Natural killer cell treated with Interleukin-12 subunit alpha and Interleukin-12 subunit beta and Interleukin-15 and Interleukin-18, amount 100 ng/mL, for 72 hours (primary cell): ENCODE measurements at regions not wholly inside any gene's neighbourhood (a gene's known extent, or its start where the extent isn't known, plus 50 kb on each side); places are given as distances from the start of the nearest gene placed in this dataset.

Experiments used
- ATAC-seq, 2 donors: fragments of 150-1000 bp; cut with Tn5 transposase in 1 of 2; sonication (Bioruptor Pico), chemical (Tn5 transposase) in 1 of 2; 2 replicates each; pipeline ENCODE4 v1.10.0; 2021
- DNase-seq: peaks from one replicate; pipeline ENCODE4 v3.0.0; 2022; ENCODE audit warnings: low spot score
- H3K27ac Mint-ChIP-seq, 2 donors: 1 replicate in 1 of 2; 2 replicates in 1 of 2; pipeline ENCODE4 v1.8.0; 2022; ENCODE audit warnings: mixed read lengths in 2 of 2, mild to moderate bottlenecking in 1 of 2, moderate library complexity in 1 of 2
- H3K27me3 Mint-ChIP-seq, 2 donors: 1 replicate in 1 of 2; 2 replicates in 1 of 2; pipeline ENCODE4 v1.8.0; 2022; ENCODE audit warnings: mixed read lengths in 2 of 2
- H3K36me3 Mint-ChIP-seq: one replicate; pipeline ENCODE4 v1.8.0; 2022; ENCODE audit warnings: mixed read lengths
- H3K4me1 Mint-ChIP-seq, 2 donors: 1 replicate in 1 of 2; 2 replicates in 1 of 2; pipeline ENCODE4 v1.8.0; 2022; ENCODE audit warnings: low read depth in 2 of 2, mixed read lengths in 2 of 2, mild to moderate bottlenecking in 1 of 2
- H3K4me3 Mint-ChIP-seq: one replicate; pipeline ENCODE4 v1.8.0; 2022; ENCODE audit warnings: mixed read lengths
- H3K9me3 Mint-ChIP-seq: 2 replicates; pipeline ENCODE4 v1.8.0; 2022; ENCODE audit warnings: mixed read lengths

DNA sequence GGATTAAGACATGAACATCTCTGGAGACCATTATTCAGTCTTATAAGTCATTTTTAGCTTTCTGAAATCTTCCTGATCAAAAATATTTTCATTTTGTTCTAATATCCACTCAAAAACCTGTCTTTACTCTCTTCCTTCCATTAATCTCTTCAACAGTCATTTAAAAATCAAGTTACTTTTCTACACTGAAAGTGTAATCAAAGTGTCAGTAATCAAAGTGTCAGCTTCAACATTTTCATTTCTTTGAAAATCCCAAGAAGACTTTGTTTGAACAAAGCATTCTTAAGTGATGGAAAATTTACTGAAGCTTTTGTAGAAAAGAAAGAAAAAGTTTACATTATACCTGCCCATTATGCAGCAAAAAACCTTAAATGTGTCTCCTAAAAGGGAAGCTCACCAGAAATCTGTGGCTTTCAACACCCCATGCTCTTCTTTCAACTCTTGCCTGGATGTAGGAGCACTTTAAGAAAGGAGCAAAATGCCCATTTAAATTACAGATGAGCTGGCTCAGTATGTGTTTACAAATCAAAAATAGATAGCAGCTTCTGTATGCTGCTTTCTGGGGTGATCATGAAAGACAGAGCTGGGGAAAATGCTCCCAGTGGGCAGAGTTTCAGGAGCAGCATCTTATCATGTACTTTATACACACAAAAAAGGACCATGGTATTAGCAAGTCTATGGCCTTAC lies 260.8 kb upstream of the NCAM2 start:
- no peak overlapping the region for H3K27ac Mint-ChIP-seq
- no peaks in the 10 kb centered on the region for H3K27me3 Mint-ChIP-seq
- peaks cover 16% of the 10 kb centered on the region for H3K36me3 Mint-ChIP-seq
- no peak overlapping the region for H3K4me3 Mint-ChIP-seq
- H3K9me3 Mint-ChIP-seq, result peaks cover 17% of the 10 kb centered on the region
- no peaks in the 10 kb centered on the region for H3K4me1 Mint-ChIP-seq
- no peak for ATAC-seq
- DNase-seq, result no peak

DNA sequence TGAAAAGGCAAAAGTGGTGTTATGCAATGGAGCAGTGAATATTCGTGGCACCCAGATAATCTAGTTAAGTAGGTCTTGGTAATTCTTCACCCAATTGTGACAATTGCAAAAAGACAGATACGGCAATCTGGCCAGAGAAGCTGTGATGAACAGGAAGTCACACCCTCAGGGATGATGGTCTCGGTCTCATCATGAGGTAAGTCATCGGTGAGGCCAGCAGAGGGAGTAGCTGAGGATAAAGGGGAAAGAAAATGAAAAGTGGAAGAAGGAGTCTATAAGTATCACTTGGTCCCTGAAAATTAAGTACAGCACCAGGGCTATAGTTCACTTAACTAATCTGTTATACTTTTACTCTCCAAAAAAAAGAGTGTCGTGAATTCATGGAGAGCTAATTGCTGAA lies 258.8 kb upstream of the NCAM2 start:
- DNase-seq (no peak), ATAC-seq (no peak)
- Mint-ChIP-seq H3K36me3 (peaks cover 16% of the 10 kb centered on the region), H3K4me3 (no peak overlapping the region), H3K4me1 (no peaks in the 10 kb centered on the region), H3K27ac (no peak overlapping the region), H3K27me3 (no peaks in the 10 kb centered on the region), H3K9me3 (peaks cover 17% of the 10 kb centered on the region)

DNA sequence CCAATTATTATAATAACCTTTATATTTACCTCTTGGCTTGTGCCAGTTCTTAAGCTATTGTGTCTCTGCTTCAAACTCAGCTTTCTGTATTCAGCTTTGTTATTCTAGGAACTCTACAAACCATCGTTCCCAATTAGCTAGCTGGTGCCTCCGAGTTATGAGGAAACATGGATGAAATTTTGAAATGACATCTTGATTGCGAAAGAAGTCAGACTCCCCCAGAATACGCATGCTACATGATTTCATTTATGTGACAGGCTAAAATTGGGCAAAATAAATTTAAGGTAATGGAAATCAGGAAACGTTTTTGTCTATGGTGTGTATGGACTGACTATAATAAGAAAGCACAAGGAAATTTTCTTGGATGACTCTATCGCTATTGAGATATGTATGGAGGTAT lies 256.8 kb upstream of the NCAM2 start:
- H3K36me3 Mint-ChIP-seq, result peaks cover 16% of the 10 kb centered on the region
- ATAC-seq, result no peak

DNA sequence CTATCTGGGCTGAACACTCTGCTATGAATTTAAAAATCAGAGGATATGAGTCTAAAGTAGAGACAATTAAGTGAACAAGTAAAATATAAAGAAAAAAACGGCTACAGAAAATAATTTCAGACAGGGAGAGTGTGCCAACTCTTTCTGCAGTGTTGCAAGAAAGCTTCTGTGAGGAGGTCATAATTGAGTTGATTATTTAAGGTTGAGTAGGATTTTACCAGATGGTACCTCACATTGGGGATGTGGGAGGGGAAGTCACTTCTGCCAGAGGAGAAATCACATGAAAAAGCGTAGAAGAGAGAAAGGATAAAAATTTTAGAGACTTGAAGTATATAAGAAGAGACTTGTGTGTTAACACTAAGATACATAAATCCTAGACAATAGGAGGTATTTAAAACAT lies 238.0 kb upstream of the NCAM2 start:
- H3K9me3 Mint-ChIP-seq, result peaks cover 3% of the 10 kb centered on the region
- DNase-seq, result no peak
- H3K27ac Mint-ChIP-seq, result no peak overlapping the region
- peaks cover 4% of the 10 kb centered on the region for H3K36me3 Mint-ChIP-seq
- ATAC-seq, result no peak
- H3K4me3 Mint-ChIP-seq, result no peak overlapping the region
- no peaks in the 10 kb centered on the region for H3K4me1 Mint-ChIP-seq
- no peaks in the 10 kb centered on the region for H3K27me3 Mint-ChIP-seq

More for the DNA sequence above, 256.8 kb upstream of the NCAM2 start:
- Mint-ChIP-seq H3K27ac (no peak overlapping the region), H3K4me1 (no peaks in the 10 kb centered on the region), H3K9me3 (peaks cover 22% of the 10 kb centered on the region), H3K4me3 (no peak overlapping the region), H3K27me3 (no peaks in the 10 kb centered on the region)
- no peak for DNase-seq

DNA sequence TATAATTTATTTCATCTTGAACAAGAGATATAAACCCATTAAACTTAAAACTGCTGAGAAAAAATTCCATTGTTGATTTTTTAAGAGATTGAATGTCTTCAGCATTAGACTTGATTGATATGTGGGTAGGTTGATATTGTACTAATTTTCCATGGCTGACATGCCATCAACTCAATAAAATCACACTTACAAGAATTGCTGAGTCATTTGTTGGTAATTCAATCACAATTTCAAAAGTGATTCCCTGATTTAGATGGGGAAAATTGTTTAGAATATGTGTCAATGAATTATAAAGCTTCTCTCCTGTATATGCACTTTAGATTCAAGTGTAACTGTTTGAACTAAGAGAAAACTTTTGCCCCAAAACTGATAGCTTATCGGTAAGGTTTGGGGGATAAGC lies 223.5 kb upstream of the NCAM2 start:
- no peak overlapping the region for H3K4me3 Mint-ChIP-seq
- H3K27me3 Mint-ChIP-seq, result no peaks in the 10 kb centered on the region
- no peak for ATAC-seq
- H3K9me3 Mint-ChIP-seq, result peaks cover 10% of the 10 kb centered on the region
- peaks cover 11% of the 10 kb centered on the region for H3K36me3 Mint-ChIP-seq
- DNase-seq, result no peak
- no peaks in the 10 kb centered on the region for H3K4me1 Mint-ChIP-seq
- H3K27ac Mint-ChIP-seq, result no peak overlapping the region

DNA sequence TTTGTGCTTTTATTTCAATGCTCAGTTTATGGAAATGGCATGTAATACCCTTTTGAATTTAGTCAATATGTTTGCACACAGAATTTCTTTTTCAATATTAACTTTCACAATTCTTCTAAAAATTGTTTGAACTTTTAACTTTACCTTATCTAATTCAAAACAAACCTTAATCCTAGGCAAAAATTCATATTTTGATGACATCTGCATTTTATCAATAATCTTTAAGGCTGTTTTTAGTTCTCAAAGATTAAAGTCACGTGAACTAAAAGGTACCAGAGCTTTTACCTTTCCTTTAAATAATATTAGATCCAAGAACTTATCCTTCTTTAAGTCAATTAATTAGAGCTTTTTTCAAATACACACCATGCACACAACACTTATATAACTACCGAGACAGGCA lies 218.9 kb upstream of the NCAM2 start:
- Mint-ChIP-seq H3K4me3 (no peak overlapping the region), H3K27me3 (no peaks in the 10 kb centered on the region)
- no peak for ATAC-seq

DNA sequence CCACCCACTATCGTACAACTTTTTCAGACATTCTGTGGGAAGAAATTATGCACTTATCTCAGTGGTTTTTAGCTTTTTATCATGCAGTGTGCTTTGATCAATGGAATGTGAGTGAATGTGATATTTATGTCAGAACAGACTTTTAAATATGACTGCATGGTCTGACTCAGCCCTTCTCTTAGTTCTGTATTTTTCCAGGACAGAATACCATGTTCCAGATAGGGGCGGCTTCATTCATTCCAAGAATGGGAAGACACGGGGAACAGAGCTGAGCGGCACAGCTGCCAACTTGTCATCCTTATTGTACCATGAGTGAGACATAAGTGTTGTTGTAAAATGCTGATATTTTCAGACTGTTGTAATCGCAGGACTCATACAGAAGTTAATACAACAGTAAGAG lies 214.6 kb upstream of the NCAM2 start:
- Mint-ChIP-seq H3K27me3 (no peaks in the 10 kb centered on the region), H3K4me1 (no peaks in the 10 kb centered on the region), H3K9me3 (peaks cover 23% of the 10 kb centered on the region), H3K36me3 (peaks cover 13% of the 10 kb centered on the region), H3K4me3 (no peak overlapping the region), H3K27ac (no peak overlapping the region)
- no peak for DNase-seq
- ATAC-seq, result no peak

More for the DNA sequence above, 218.9 kb upstream of the NCAM2 start:
- Mint-ChIP-seq H3K4me1 (no peaks in the 10 kb centered on the region), H3K27ac (no peak overlapping the region), H3K9me3 (peaks cover 11% of the 10 kb centered on the region), H3K36me3 (peaks cover 13% of the 10 kb centered on the region)
- no peak for DNase-seq

DNA sequence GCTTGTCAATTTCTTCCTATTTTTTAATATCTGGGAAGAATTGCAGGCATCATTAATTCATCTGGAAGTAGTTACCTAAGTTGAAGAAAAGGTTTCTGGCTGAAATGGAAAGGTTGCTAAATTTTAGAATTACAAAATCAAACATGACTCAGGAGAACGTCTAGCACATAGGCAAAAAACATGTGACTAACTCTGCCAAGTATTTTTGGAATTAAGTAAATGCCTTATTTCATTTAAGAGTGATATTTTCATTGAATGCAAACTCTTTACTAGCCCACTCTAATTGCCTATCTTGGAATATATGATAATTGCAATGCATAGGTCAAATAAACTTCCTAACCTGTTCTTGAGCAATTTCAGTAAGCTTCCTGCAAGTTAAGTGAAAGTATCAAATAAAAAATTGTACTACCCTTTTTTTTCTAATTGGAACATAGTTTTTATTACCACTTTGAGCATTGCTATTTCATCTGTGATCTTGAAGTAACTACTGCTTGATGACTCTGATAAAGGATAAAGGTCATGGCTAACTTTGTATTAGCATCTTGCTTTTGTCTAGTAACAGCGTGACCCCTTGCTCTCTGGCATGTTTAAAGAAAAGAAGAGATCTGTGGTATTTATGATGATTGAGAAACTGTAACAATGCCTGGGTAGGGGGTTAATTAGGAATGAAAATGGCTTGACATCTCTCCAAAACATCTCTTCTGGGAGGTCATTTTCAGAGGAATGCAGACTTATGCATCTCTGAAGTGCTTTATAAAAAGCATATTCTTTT lies 208.3 kb upstream of the NCAM2 start:
- H3K9me3 Mint-ChIP-seq, result peaks cover 24% of the 10 kb centered on the region
- no peaks in the 10 kb centered on the region for H3K27me3 Mint-ChIP-seq
- no peak overlapping the region for H3K4me3 Mint-ChIP-seq
- no peak for ATAC-seq
- no peaks in the 10 kb centered on the region for H3K4me1 Mint-ChIP-seq
- peaks cover 5% of the 10 kb centered on the region for H3K36me3 Mint-ChIP-seq
- H3K27ac Mint-ChIP-seq, result no peak overlapping the region
- no peak for DNase-seq

DNA sequence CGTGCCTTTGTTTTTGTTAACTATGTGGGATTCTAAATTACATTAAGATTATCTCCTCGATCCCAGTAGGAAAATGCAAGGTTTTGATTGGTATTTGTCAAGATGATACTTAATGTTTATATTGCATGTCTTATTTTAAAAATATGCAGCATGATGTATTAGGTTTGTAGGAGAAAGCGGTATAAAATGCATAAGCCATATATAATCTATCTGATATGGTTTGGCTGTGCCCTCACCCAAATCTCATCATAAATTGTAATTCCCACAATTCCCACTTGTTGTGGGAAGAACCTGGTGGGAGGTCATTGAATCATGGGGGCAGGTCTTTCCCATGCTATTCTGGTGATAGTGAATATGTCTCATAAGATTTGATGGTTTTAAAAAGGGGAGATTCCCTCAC lies 198.1 kb upstream of the NCAM2 start:
- no peaks in the 10 kb centered on the region for H3K4me1 Mint-ChIP-seq
- DNase-seq (no peak), ATAC-seq (no peak)
- H3K36me3 Mint-ChIP-seq, result peaks cover 18% of the 10 kb centered on the region
- peaks cover 8% of the 10 kb centered on the region for H3K9me3 Mint-ChIP-seq
- no peak overlapping the region for H3K4me3 Mint-ChIP-seq
- no peak overlapping the region for H3K27ac Mint-ChIP-seq
- H3K27me3 Mint-ChIP-seq, result no peaks in the 10 kb centered on the region

DNA sequence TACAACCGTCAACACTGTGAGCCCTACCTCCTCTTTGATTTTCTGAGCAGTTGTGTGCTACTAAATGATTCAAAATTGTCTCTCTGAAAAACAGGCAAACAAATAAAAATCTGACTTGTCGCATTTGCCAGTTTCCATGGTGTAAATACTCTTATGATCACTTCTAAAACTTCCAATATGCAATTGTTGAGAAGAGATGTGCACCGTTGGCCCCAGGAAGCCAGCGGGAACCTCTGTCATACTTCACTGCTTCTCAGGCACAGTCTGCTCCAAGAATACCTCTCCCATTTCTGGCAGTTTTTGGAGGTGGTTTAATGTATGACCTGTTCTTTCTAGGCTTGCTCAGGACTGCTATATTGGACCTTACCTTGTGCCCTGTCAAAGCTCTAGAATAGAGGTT lies 196.0 kb upstream of the NCAM2 start:
- no peak overlapping the region for H3K4me3 Mint-ChIP-seq
- DNase-seq (no peak), ATAC-seq (no peak)
- no peaks in the 10 kb centered on the region for H3K27me3 Mint-ChIP-seq
- peaks cover 13% of the 10 kb centered on the region for H3K36me3 Mint-ChIP-seq
- no peaks in the 10 kb centered on the region for H3K4me1 Mint-ChIP-seq
- no peak overlapping the region for H3K27ac Mint-ChIP-seq
- H3K9me3 Mint-ChIP-seq, result peaks cover 8% of the 10 kb centered on the region

DNA sequence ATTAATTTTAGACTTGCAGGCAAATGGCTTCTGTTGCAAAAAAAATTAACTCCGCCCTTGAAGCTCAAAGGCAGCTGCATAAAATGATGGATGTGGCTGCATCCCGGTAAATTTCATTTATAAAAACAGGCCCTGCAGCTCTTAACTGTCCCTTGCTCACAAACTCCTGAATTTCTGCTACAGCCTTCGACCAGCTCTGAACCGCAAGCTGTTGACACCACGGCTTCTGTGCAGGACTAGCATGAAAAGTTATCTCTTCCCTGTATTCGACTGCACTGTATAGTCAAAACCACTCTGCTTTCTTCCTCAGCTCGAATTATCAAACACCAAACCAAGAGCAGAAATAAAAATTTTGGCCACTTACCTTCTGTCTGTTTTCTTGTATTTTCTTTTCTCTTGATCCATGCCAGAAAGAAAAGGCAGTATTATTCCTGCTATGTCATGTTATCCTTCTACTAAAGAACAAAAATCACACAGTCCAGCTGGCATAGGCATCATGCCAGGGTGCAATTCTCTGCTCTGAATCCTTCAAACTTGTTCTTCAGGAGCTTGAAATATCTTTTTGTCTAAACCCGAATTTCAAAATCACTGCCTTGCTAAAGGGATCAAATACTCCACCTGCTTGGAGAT lies 195.5 kb upstream of the NCAM2 start:
- H3K4me1 Mint-ChIP-seq, result no peaks in the 10 kb centered on the region
- H3K4me3 Mint-ChIP-seq, result no peak overlapping the region
- H3K36me3 Mint-ChIP-seq, result peaks cover 13% of the 10 kb centered on the region
- peaks cover 13% of the 10 kb centered on the region for H3K9me3 Mint-ChIP-seq
- ATAC-seq (no peak), DNase-seq (no peak)
- H3K27me3 Mint-ChIP-seq, result no peaks in the 10 kb centered on the region
- H3K27ac Mint-ChIP-seq, result no peak overlapping the region

DNA sequence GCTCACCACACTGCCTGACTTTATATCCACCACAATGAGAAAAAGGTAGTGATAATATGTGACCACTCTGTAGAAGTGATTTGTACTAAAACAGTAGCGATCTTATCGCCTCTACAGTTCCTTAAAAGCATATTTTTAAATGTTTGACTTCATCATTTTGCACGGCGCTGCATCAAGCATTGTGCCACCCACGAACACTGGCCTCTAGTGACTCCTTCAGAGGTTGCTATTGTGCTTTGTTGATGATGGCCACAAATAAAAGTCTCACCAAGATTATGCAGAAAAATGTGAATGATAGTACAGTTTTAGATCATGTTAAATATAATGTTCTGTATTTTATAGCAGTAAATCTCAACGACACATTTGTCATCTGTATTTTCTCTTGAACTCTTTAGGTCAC lies 186.5 kb upstream of the NCAM2 start:
- H3K4me3 Mint-ChIP-seq, result no peak overlapping the region
- no peaks in the 10 kb centered on the region for H3K4me1 Mint-ChIP-seq
- H3K27me3 Mint-ChIP-seq, result no peaks in the 10 kb centered on the region
- H3K9me3 Mint-ChIP-seq, result peaks cover 18% of the 10 kb centered on the region
- H3K36me3 Mint-ChIP-seq, result no peaks in the 10 kb centered on the region
- DNase-seq (no peak), ATAC-seq (no peak)
- no peak overlapping the region for H3K27ac Mint-ChIP-seq

DNA sequence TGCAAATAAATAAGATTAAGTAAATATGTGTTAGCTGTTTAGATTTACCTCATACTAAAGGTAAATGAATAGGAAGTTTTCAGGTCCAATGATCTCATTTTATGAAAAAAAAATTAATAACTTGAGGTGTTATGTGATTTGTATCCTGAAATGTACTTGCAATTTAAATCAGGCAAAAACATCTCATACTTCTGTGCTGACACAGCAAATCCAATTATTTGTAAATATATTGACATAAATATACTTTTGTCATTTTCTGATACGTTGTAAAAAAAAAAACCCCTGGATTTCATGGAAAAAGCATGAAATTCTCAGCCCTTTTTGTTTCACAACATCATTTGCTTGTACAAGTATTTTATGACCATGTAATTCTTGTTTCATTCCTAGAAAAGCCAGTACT lies 184.1 kb upstream of the NCAM2 start:
- Mint-ChIP-seq H3K4me1 (no peaks in the 10 kb centered on the region), H3K36me3 (no peaks in the 10 kb centered on the region), H3K4me3 (no peak overlapping the region), H3K9me3 (peaks cover 8% of the 10 kb centered on the region), H3K27ac (no peak overlapping the region), H3K27me3 (no peaks in the 10 kb centered on the region)
- DNase-seq (no peak), ATAC-seq (no peak)

DNA sequence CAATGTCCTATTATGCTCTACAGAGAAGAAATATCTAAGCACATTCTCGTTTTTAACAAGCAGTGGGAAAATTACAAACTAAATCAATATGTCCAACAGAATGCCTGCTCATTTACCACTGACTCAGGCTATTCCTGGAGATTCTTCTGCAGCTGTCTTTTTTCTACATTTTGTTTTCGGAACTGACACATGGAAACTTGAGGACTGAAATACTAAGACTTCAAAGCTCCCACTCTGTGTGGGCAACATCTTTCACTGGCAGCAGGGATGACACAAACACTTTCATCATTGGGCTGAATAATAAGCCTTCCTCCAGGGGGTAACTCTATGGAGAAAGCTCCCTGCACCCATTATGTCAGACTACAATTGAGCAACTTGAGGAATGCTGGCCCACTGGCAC lies 175.5 kb upstream of the NCAM2 start:
- Mint-ChIP-seq H3K27ac (no peak overlapping the region), H3K36me3 (peaks cover 7% of the 10 kb centered on the region), H3K4me1 (no peaks in the 10 kb centered on the region), H3K4me3 (no peak overlapping the region), H3K9me3 (peaks cover 15% of the 10 kb centered on the region), H3K27me3 (no peaks in the 10 kb centered on the region)
- DNase-seq (no peak), ATAC-seq (no peak)
